Suprapubic skin (tissue), 4 donors: ENCODE measurements at regions not wholly inside any gene's neighbourhood (a gene's known extent, or its start where the extent isn't known, plus 50 kb on each side); places are given as distances from the start of the nearest gene placed in this dataset.

Source experiments
- DNase-seq, 2 donors: peaks; one replicate each; pipeline ENCODE4 v3.0.0-alpha.2; 2019; ENCODE audit warnings: low spot score in 2 of 2
- H3K27ac ChIP-seq: fragments of 200-600 bp; sonication (generic); one replicate; pipeline ENCODE4 v1.5.1; 2019
- H3K27me3 ChIP-seq: fragments of 200-600 bp; sonication (generic); one replicate; pipeline ENCODE4 v1.5.1; 2019
- H3K36me3 ChIP-seq: fragments of 200-600 bp; sonication (generic); one replicate; pipeline ENCODE4 v1.5.1; 2019
- H3K4me1 ChIP-seq: fragments of 200-600 bp; sonication (generic); one replicate; pipeline ENCODE4 v1.5.1; 2019
- H3K4me3 ChIP-seq: fragments of 200-600 bp; sonication (generic); one replicate; pipeline ENCODE4 v1.5.1; 2019; ENCODE audit warnings: mild to moderate bottlenecking
- H3K9me3 ChIP-seq: fragments of 200-600 bp; sonication (generic); one replicate; pipeline ENCODE4 v1.5.1; 2019
- CTCF ChIP-seq, 2 donors: fragments of 200-600 bp in 1 of 2; fragments of 450-650 bp in 1 of 2; sonication (generic) in 1 of 2; IDR thresholded peaks; one replicate each; pipeline ENCODE4 v1.5.1; 2016 to 2019; ENCODE audit warnings: antibody characterized with exemption in 2 of 2, mild to moderate bottlenecking in 1 of 2, moderate library complexity in 1 of 2
- EP300 ChIP-seq: sonication (generic); formaldehyde crosslinking; IDR thresholded peaks from one replicate; pipeline ENCODE4 v1.6.1; 2017; ENCODE audit warnings: antibody characterized with exemption
- POLR2A ChIP-seq, 2 donors: fragments of 450-650 bp; IDR thresholded peaks; one replicate each; pipeline ENCODE4 v1.6.1; 2017; ENCODE audit warnings: antibody characterized with exemption in 2 of 2, mild to moderate bottlenecking in 2 of 2, moderate library complexity in 2 of 2
- POLR2AphosphoS5 ChIP-seq, 3 donors: sonication (generic); formaldehyde crosslinking; IDR thresholded peaks; one replicate each; pipeline ENCODE4 v1.6.1; 2017; ENCODE audit warnings: antibody characterized with exemption in 3 of 3
- WGBS: methylation state at CpG from one replicate; pipeline ENCODE4 v1.1.5; 2018; 5-methylcytosine and 5-hydroxymethylcytosine counted together

DNA sequence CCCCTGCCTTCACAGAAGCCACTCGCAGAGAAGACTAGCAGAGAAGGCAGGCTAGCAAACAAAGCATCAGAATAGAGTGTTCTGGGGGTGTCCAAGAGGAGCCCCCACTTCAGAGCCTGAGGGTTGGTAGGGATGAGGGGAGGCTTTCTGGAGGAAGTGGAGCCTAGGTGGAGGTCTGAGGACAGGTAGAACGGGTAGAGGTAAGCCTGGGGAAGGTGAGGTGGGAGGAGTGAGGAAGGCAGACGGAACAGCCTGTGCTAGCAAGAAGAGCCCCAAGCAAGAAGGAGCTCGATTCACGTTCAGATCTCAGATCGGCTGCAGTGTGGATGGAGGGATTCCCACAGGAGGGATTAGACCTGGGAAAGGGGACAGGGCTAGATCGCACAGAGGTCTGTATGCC lies 66.0 kb upstream of the DUSP5 start:
- Histone ChIP-seq H3K4me3 (no peak overlapping the region), H3K36me3 (no peaks in the 10 kb centered on the region), H3K27me3 (no peaks in the 10 kb centered on the region), H3K9me3 (no peaks in the 10 kb centered on the region), H3K4me1 (peaks cover 10% of the 10 kb centered on the region), H3K27ac (peak overlapping the region; percentile 79)
- DNase-seq = peak in 1 of 2 donors; percentile 25
- TF ChIP-seq EP300 = no peak
- no peak for TF ChIP-seq POLR2A (IDR thresholded peaks at IDR 0.05)
- TF ChIP-seq CTCF (IDR thresholded peaks at IDR 0.05) = no peak
- no peak for TF ChIP-seq POLR2AphosphoS5 (IDR thresholded peaks at IDR 0.05)
- WGBS = 48% methylated on average over 7 of the region's 7 CpGs

- WGBS = 72% methylated on average over 4 of the region's 4 CpGs
- Histone ChIP-seq H3K27me3 (no peaks in the 10 kb centered on the region), H3K4me3 (no peak overlapping the region), H3K4me1 (peaks cover 10% of the 10 kb centered on the region), H3K36me3 (no peaks in the 10 kb centered on the region), H3K27ac (peak overlapping the region; percentile 79), H3K9me3 (no peaks in the 10 kb centered on the region)
- no peak for TF ChIP-seq POLR2AphosphoS5 (IDR thresholded peaks at IDR 0.05)
- no peak for TF ChIP-seq POLR2A (IDR thresholded peaks at IDR 0.05)
- TF ChIP-seq EP300 = no peak
- TF ChIP-seq CTCF (IDR thresholded peaks at IDR 0.05) = no peak
- DNase-seq = peak in 1 of 2 donors; percentile 16
Observed at GRCh38 chr10:110432084-110432483, 65.6 kb upstream of the DUSP5 start.

- peak in 1 of 2 donors; percentile 40 for DNase-seq
- Histone ChIP-seq H3K4me1 (peaks cover 10% of the 10 kb centered on the region), H3K27ac (no peak overlapping the region)
Observed at GRCh38 chr10:110432814-110433565, 64.7 kb upstream of the DUSP5 start.

GRCh38 chr10:110433740-110434139 lies 64.0 kb upstream of the DUSP5 start:
- TF ChIP-seq EP300 (no peak), POLR2A (IDR thresholded peaks at IDR 0.05) (no peak), CTCF (IDR thresholded peaks at IDR 0.05) (no peak), POLR2AphosphoS5 (IDR thresholded peaks at IDR 0.05) (no peak)
- no peaks in the 10 kb centered on the region for H3K9me3 ChIP-seq
- no peaks in the 10 kb centered on the region for H3K27me3 ChIP-seq
- H3K27ac ChIP-seq = no peak overlapping the region
- 67% methylated on average over 1 of the region's 9 CpGs for WGBS
- peaks cover 10% of the 10 kb centered on the region for H3K4me1 ChIP-seq
- peak in 1 of 2 donors; percentile 40 for DNase-seq
- H3K36me3 ChIP-seq = no peaks in the 10 kb centered on the region
- H3K4me3 ChIP-seq = no peak overlapping the region

More at GRCh38 chr10:110432814-110433565, 64.7 kb upstream of the DUSP5 start:
- TF ChIP-seq EP300 = no peak
- no peak for TF ChIP-seq POLR2A (IDR thresholded peaks at IDR 0.05)
- no peak for TF ChIP-seq POLR2AphosphoS5 (IDR thresholded peaks at IDR 0.05)
- TF ChIP-seq CTCF (IDR thresholded peaks at IDR 0.05) = no peak
- Histone ChIP-seq H3K4me3 (no peak overlapping the region), H3K36me3 (no peaks in the 10 kb centered on the region), H3K9me3 (no peaks in the 10 kb centered on the region), H3K27me3 (no peaks in the 10 kb centered on the region)
- WGBS = 93% methylated on average over 4 of the region's 4 CpGs

GRCh38 chr10:110434489-110435096 lies 63.1 kb upstream of the DUSP5 start:
- H3K4me3 ChIP-seq = no peak overlapping the region
- peak in 1 of 2 donors; percentile 49 for DNase-seq
- H3K9me3 ChIP-seq = no peaks in the 10 kb centered on the region
- no peaks in the 10 kb centered on the region for H3K27me3 ChIP-seq
- H3K36me3 ChIP-seq = no peaks in the 10 kb centered on the region
- 78% methylated on average over 5 of the region's 5 CpGs for WGBS
- H3K4me1 ChIP-seq = peaks cover 10% of the 10 kb centered on the region
- TF ChIP-seq POLR2A (IDR thresholded peaks at IDR 0.05) (no peak), POLR2AphosphoS5 (IDR thresholded peaks at IDR 0.05) (no peak), EP300 (no peak)
- no peak overlapping the region for H3K27ac ChIP-seq
